K562 (cell line): ENCODE measurements at regions not wholly inside any gene's neighbourhood (a gene's known extent, or its start where the extent isn't known, plus 50 kb on each side); places are given as distances from the start of the nearest gene placed in this dataset.

Experiments
- ATAC-seq: fragments of 200-7000 bp; cut with Tn5 transposase; 3 replicates; pipeline ENCODE4 v1.9.1; 2020; ENCODE audit warnings: moderate library complexity
- BruUV-seq: library from RNA; stranded (reverse); fragments of 400-500 nt; replicated peaks from 2 replicates; lab custom pipeline; 2021; lab: Mats Ljungman, UMichigan
- CTCF ChIA-PET: fragments of 300-600 bp; formaldehyde crosslinking; extraction: SDS; loops from one replicate; lab custom pipeline; 2021; ENCODE audit warnings: low intra/inter-chr PET ratio; lab: Yijun Ruan, JAX
- POLR2A ChIA-PET: fragments of 300-600, 350-650 bp; sonication (Branson Sonifier 250); formaldehyde crosslinking; extraction: SDS; loops from one replicate; lab custom pipeline; 2021; ENCODE audit warnings: antibody characterized with exemption, inconsistent platforms; lab: Yijun Ruan, JAX
- DNase-seq, 4 experiments: peaks; one replicate each; pipeline versions ENCODE4 v3.0.0 to v3.0.0-alpha.2; 2011 to 2018; ENCODE audit warnings: low spot score in 3 of 4, mixed read lengths in 3 of 4; ENCODE audit errors: extremely low read depth in 1 of 4
- FAIRE-seq: peaks from 2 replicates; lab custom pipeline; 2011; peaks lifted over from hg19 to GRCh38; lab: Jason Lieb, UNC
- H2AFZ ChIP-seq: 2 replicates; pipeline ENCODE4 v1.6.0; 2011; ENCODE audit warnings: low read depth, low read length, control low read depth, inconsistent platforms
- H3K27ac ChIP-seq: fragments of 200-600 bp; 3 replicates; pipeline ENCODE4 v1.8.0; 2011; ENCODE audit warnings: low read depth, mild to moderate bottlenecking, control low read depth, inconsistent platforms, low read length, moderate library complexity, mixed read lengths; ENCODE audit errors: extremely low read depth
- H3K27me3 ChIP-seq, 2 experiments: fragments of 300-600 bp in 1 of 2; 2 replicates in 1 of 2; 3 replicates in 1 of 2; pipeline versions ENCODE4 v1.6.0 to v1.8.0; 2011; ENCODE audit warnings: inconsistent platforms in 2 of 2, low read length in 2 of 2, mild to moderate bottlenecking in 1 of 2, mixed read lengths in 1 of 2, moderate library complexity in 1 of 2; ENCODE audit not compliant: control insufficient read depth in 2 of 2, insufficient read depth in 2 of 2
- H3K36me3 ChIP-seq: fragments of 300-600 bp; 3 replicates; pipeline ENCODE4 v1.8.0; 2011; ENCODE audit warnings: mild to moderate bottlenecking, low read length, inconsistent platforms; ENCODE audit not compliant: control insufficient read depth, insufficient read depth
- H3K4me1 ChIP-seq, 2 experiments: fragments of 200-600 bp in 1 of 2; replicated peaks in 1 of 2; 2 replicates in 1 of 2; 3 replicates in 1 of 2; pipeline versions ENCODE4 v1.5.1 to v1.8.0; 2011; ENCODE audit warnings: inconsistent platforms in 2 of 2, low read length in 2 of 2, mild to moderate bottlenecking in 1 of 2, mixed read lengths in 1 of 2, moderate library complexity in 1 of 2; ENCODE audit not compliant: control insufficient read depth in 2 of 2, insufficient read depth in 2 of 2
- H3K4me2 ChIP-seq: 2 replicates; pipeline ENCODE4 v1.6.1; 2011; ENCODE audit warnings: low read length, control low read depth, inconsistent platforms, mixed read lengths; ENCODE audit not compliant: insufficient read depth
- H3K4me3 ChIP-seq: fragments of 200-600 bp; sonication (generic), shearing (Covaris generic); 2 replicates; pipeline ENCODE4 v1.5.1; 2016; ENCODE audit warnings: control low read depth, inconsistent platforms
- H3K79me2 ChIP-seq: fragments of 200-600 bp; 3 replicates; pipeline ENCODE4 v1.8.0; 2011; ENCODE audit warnings: low read length, inconsistent platforms; ENCODE audit not compliant: control insufficient read depth, insufficient read depth
- H3K9ac ChIP-seq, 2 experiments: 2 replicates each; pipeline versions ENCODE4 v1.6.0 to v1.6.1; 2011; ENCODE audit warnings: low read depth in 2 of 2, low read length in 2 of 2, control low read depth in 1 of 2, inconsistent platforms in 1 of 2, mild to moderate bottlenecking in 1 of 2, mixed read lengths in 1 of 2; ENCODE audit not compliant: insufficient read depth in 1 of 2
- H3K9me1 ChIP-seq: one replicate; pipeline ENCODE4 v1.6.0; 2011; ENCODE audit warnings: inconsistent platforms, mild to moderate bottlenecking, low read length, moderate library complexity; ENCODE audit not compliant: control insufficient read depth, insufficient read depth
- H3K9me3 ChIP-seq: replicated peaks from 2 replicates; pipeline ENCODE4 v1.5.1; 2011; ENCODE audit warnings: low read depth, low read length, inconsistent platforms; ENCODE audit not compliant: control insufficient read depth, insufficient read depth
- H4K20me1 ChIP-seq: replicated peaks from 2 replicates; pipeline ENCODE4 v1.6.1; 2011; ENCODE audit warnings: low read length, inconsistent platforms, mixed read lengths; ENCODE audit not compliant: control insufficient read depth, insufficient read depth
- CBFA2T2 ChIP-seq: fragments of 450-650 bp; conservative IDR thresholded peaks from 2 replicates; pipeline ENCODE4 v1.6.1; 2017; ENCODE audit warnings: mild to moderate bottlenecking
- CBX1 ChIP-seq: sonication (generic); IDR thresholded peaks from 2 replicates; pipeline ENCODE4 v1.6.1; 2016; ENCODE audit warnings: antibody characterized with exemption, low read depth, mild to moderate bottlenecking
- ETV6 ChIP-seq, 3 experiments: fragments of 150-350 bp in 1 of 3; sonication (generic) in 1 of 3; formaldehyde crosslinking in 1 of 3; IDR thresholded peaks; 2 replicates each; pipeline versions ENCODE4 v1.6.1 to v1.8.0; 2014 to 2022; ENCODE audit warnings: borderline replicate concordance in 2 of 3, low read depth in 2 of 3, antibody characterized with exemption in 1 of 3, low read length in 1 of 3, mild to moderate bottlenecking in 1 of 3, missing genetic modification reagents in 1 of 3
- IRF2 ChIP-seq: sonication (generic); formaldehyde crosslinking; IDR thresholded peaks from 2 replicates; pipeline ENCODE4 v1.8.1; 2022; ENCODE audit warnings: mild to moderate bottlenecking, missing genetic modification reagents
- KDM4B ChIP-seq, 2 experiments: fragments of 450-650 bp in 1 of 2; sonication (generic) in 1 of 2; IDR thresholded peaks; 2 replicates each; pipeline ENCODE4 v1.6.1; 2016 to 2017; ENCODE audit warnings: borderline replicate concordance in 2 of 2, antibody characterized with exemption in 1 of 2, low read depth in 1 of 2, mild to moderate bottlenecking in 1 of 2
- MTA2 ChIP-seq: fragments of 450-650 bp; IDR thresholded peaks from 2 replicates; pipeline ENCODE4 v1.6.1; 2016; ENCODE audit warnings: low read depth
- NKRF ChIP-seq: fragments of 450-650 bp; IDR thresholded peaks from 2 replicates; pipeline ENCODE4 v1.6.1; 2016; ENCODE audit warnings: borderline replicate concordance
- ZNF212 ChIP-seq: fragments of 450-650 bp; formaldehyde crosslinking; IDR thresholded peaks from 2 replicates; pipeline ENCODE4 v1.4.0; 2020; ENCODE audit warnings: mild to moderate bottlenecking
- ZNF3 ChIP-seq: fragments of 250-450 bp; sonication (Bioruptor Pico); IDR thresholded peaks from 2 replicates; pipeline ENCODE4 v1.5.0; 2021; ENCODE audit warnings: mild to moderate bottlenecking, moderate library complexity
- ZNF512 ChIP-seq: IDR thresholded peaks from 2 replicates; pipeline ENCODE4 v1.6.1; 2016; ENCODE audit warnings: missing genetic modification characterization, missing compliant biosample characterization
- ZNF592 ChIP-seq: fragments of 450-650 bp; IDR thresholded peaks from 2 replicates; pipeline ENCODE4 v1.6.1; 2017; ENCODE audit warnings: antibody characterized with exemption, mild to moderate bottlenecking
- ZNF75A ChIP-seq: fragments of 450-650 bp; formaldehyde crosslinking; IDR thresholded peaks from 2 replicates; pipeline ENCODE4 v1.4.0; 2020; ENCODE audit warnings: mild to moderate bottlenecking
- WGBS: fragments of 100-300 bp; shearing (Covaris generic); methylation state at CpG from one replicate; pipeline ENCODE4 v1.1.6; 2016; ENCODE audit warnings: low coverage, mixed read lengths; ENCODE audit not compliant: insufficient coverage; ENCODE audit errors: missing lambda C conversion rate; 5-methylcytosine and 5-hydroxymethylcytosine counted together
- in situ Hi-C: fragments of 300-500 bp; cut with MboI; formaldehyde crosslinking; loops from 4 replicates; pipeline ENCODE4 v1.15.0; 2018; ENCODE audit warnings: inconsistent platforms, mixed read lengths
- intact Hi-C: fragments of 100-400 bp; cut with micrococcal nuclease; formaldehyde crosslinking; loops from 2 replicates; pipeline ENCODE4 v1.14.2; 2022

- TF ChIP-seq NKRF: no peak
Observed at GRCh38 chr5:153360860-153361259, 129.6 kb upstream of the GRIA1 start (continued).

GRCh38 chr5:153361735-153362409, 128.6 kb upstream of the GRIA1 start:
- Histone ChIP-seq H3K79me2 (no peaks in the 10 kb centered on the region), H4K20me1 (no peaks in the 10 kb centered on the region), H3K27ac (no peak overlapping the region), H3K27me3 (no peaks in the 10 kb centered on the region), H3K9me3 (0 out of 2 replicates have a peak, but pooled peaks cover 2% of the 10 kb centered on the region), H3K9ac (no peak overlapping the region), H3K4me2 (no peak overlapping the region), H3K4me3 (no peak overlapping the region), H3K36me3 (no peaks in the 10 kb centered on the region), H2AFZ (no peak overlapping the region), H3K4me1 (no peaks in the 10 kb centered on the region), H3K9me1 (no peaks in the 10 kb centered on the region)
- ATAC-seq (no peak), DNase-seq (no peak), FAIRE-seq (no peak)
- POLR2A ChIA-PET: no interaction called here
- no peak for TF ChIP-seq ZNF592
- TF ChIP-seq MTA2: no peak
- TF ChIP-seq ZNF512 (tag): no peak
- TF ChIP-seq ZNF75A (CRISPR knock-in tag): no peak
- no peak for TF ChIP-seq ZNF212
- no peak for TF ChIP-seq CBFA2T2
- no peak for TF ChIP-seq ZNF3 (CRISPR knock-in tag)
- no peak for TF ChIP-seq KDM4B (IDR thresholded peaks at IDR 0.05; ENCODE audit: borderline replicate concordance in 2 of 2, low read depth in 1 of 2)
- TF ChIP-seq ETV6 (IDR thresholded peaks at IDR 0.05; ENCODE audit: borderline replicate concordance in 1 of 2, low read depth in 2 of 2, low read length in 1 of 2): no peak
- TF ChIP-seq ETV6 (CRISPR knock-in tag; IDR thresholded peaks at IDR 0.05; ENCODE audit: borderline replicate concordance): no peak
- TF ChIP-seq CBX1: no peak
- no peak for TF ChIP-seq IRF2 (CRISPR knock-in tag)
- CTCF ChIA-PET: no interaction called here
- in situ Hi-C loops: no loop called here
- intact Hi-C loops: no loop called here
- BruUV-seq: no TSS peak
- 0% methylated on average over 3 of the region's 3 CpGs for WGBS
